GM12878 (cell line): ENCODE measurements at regions not wholly inside any gene's neighbourhood (a gene's known extent, or its start where the extent isn't known, plus 50 kb on each side); places are given as distances from the start of the nearest gene placed in this dataset.

Source experiments
- ATAC-seq: fragments of 200-7000 bp; cut with Tn5 transposase; 3 replicates; pipeline ENCODE4 v1.9.1; 2020; ENCODE audit warnings: mild to moderate bottlenecking, moderate library complexity
- BruUV-seq: library from RNA; stranded (reverse); fragments of 400-500 nt; replicated peaks from 2 replicates; lab custom pipeline; 2021; lab: Mats Ljungman, UMichigan
- CTCF ChIA-PET: fragments of 300-600 bp; sonication (Branson Sonifier 250); formaldehyde crosslinking; extraction: SDS; loops from one replicate; lab custom pipeline; 2021; ENCODE audit warnings: inconsistent platforms; lab: Yijun Ruan, JAX
- POLR2A ChIA-PET: fragments of 350-600 bp; formaldehyde crosslinking; extraction: SDS; loops from one replicate; lab custom pipeline; 2021; ENCODE audit warnings: inconsistent platforms; lab: Charles Lee
- RAD21 ChIA-PET: fragments of 300-600 bp; sonication (Branson Sonifier 250); formaldehyde crosslinking; loops from one replicate; lab custom pipeline; 2023; ENCODE audit warnings: antibody characterized with exemption; ENCODE audit not compliant: unreplicated experiment; lab: Charles Lee
- SMC1A ChIA-PET: fragments of 300-600 bp; sonication (Branson Sonifier 250); formaldehyde crosslinking; loops from one replicate; lab custom pipeline; 2023; ENCODE audit not compliant: unreplicated experiment, uncharacterized antibody; lab: Charles Lee
- DNase-seq: peaks from one replicate; pipeline ENCODE4 v3.0.0-alpha.2; 2011; ENCODE audit warnings: low read depth, low spot score
- FAIRE-seq: peaks from 3 replicates; lab custom pipeline; 2011; peaks lifted over from hg19 to GRCh38; lab: Jason Lieb, UNC
- H2AFZ ChIP-seq: 2 replicates; pipeline ENCODE4 v1.6.0; 2011; ENCODE audit warnings: low read depth, low read length, control low read depth; ENCODE audit not compliant: control insufficient read depth
- H3K27ac ChIP-seq: 2 replicates; pipeline ENCODE4 v1.5.1; 2011; ENCODE audit warnings: control low read depth; ENCODE audit not compliant: control insufficient read depth, insufficient read depth
- H3K27me3 ChIP-seq, 2 experiments: replicated peaks in 1 of 2; 2 replicates each; pipeline versions ENCODE4 v1.6.0 to v1.6.1; 2011; ENCODE audit warnings: low read length in 1 of 2; ENCODE audit not compliant: control insufficient read depth in 2 of 2, insufficient read depth in 2 of 2
- H3K36me3 ChIP-seq, 2 experiments: 2 replicates each; pipeline ENCODE4 v1.5.1; 2011; ENCODE audit warnings: low read length in 1 of 2; ENCODE audit not compliant: control insufficient read depth in 2 of 2, insufficient read depth in 2 of 2
- H3K4me1 ChIP-seq: 2 replicates; pipeline ENCODE4 v1.6.1; 2011; ENCODE audit warnings: mild to moderate bottlenecking, low read length, moderate library complexity, mixed read lengths; ENCODE audit not compliant: control insufficient read depth, insufficient read depth
- H3K4me2 ChIP-seq: 2 replicates; pipeline ENCODE4 v1.6.0; 2011; ENCODE audit warnings: control low read depth; ENCODE audit not compliant: control insufficient read depth, insufficient read depth
- H3K4me3 ChIP-seq: fragments of 200-600 bp; sonication (generic); 2 replicates; pipeline ENCODE4 v1.5.1; 2016
- H3K79me2 ChIP-seq: 2 replicates; pipeline ENCODE4 v1.6.0; 2011; ENCODE audit warnings: low read length; ENCODE audit not compliant: control insufficient read depth, insufficient read depth
- H3K9ac ChIP-seq: 2 replicates; pipeline ENCODE4 v1.8.0; 2011; ENCODE audit warnings: low read length, control low read depth, mixed read lengths; ENCODE audit not compliant: control insufficient read depth, insufficient read depth
- H3K9me3 ChIP-seq: replicated peaks from 3 replicates; pipeline ENCODE4 v1.5.1; 2011; ENCODE audit warnings: mild to moderate bottlenecking, low read length; ENCODE audit not compliant: control insufficient read depth, insufficient read depth
- H4K20me1 ChIP-seq: 2 replicates; pipeline ENCODE4 v1.6.0; 2011; ENCODE audit not compliant: control insufficient read depth, insufficient read depth
- CBX3 ChIP-seq: fragments of 200-600 bp; sonication (generic); IDR thresholded peaks from 2 replicates; pipeline ENCODE4 v1.6.1; 2016; ENCODE audit warnings: low read depth, borderline replicate concordance
- GATAD2B ChIP-seq: fragments of 450-650 bp; conservative IDR thresholded peaks from 2 replicates; pipeline ENCODE4 v1.6.1; 2017; ENCODE audit warnings: low read depth, mild to moderate bottlenecking, moderate library complexity
- NFIC ChIP-seq: IDR thresholded peaks from 2 replicates; pipeline ENCODE4 v1.6.1; 2012; ENCODE audit warnings: low read depth, mild to moderate bottlenecking, inconsistent platforms, low read length, moderate library complexity
- POLR2AphosphoS2 ChIP-seq: IDR thresholded peaks from 2 replicates; pipeline ENCODE4 v1.6.1; 2011; ENCODE audit warnings: low read depth, mild to moderate bottlenecking, low read length, improper control_type of control experiment, moderate library complexity
- RUNX3 ChIP-seq: IDR thresholded peaks from 2 replicates; pipeline ENCODE4 v1.6.1; 2012; ENCODE audit warnings: low read length, inconsistent platforms
- ZNF217 ChIP-seq: fragments of 450-650 bp; IDR thresholded peaks from 2 replicates; pipeline ENCODE4 v1.6.1; 2017; ENCODE audit warnings: antibody characterized with exemption, mild to moderate bottlenecking
- WGBS: methylation state at CpG from one replicate; pipeline ENCODE4 v1.1.6; 2016; ENCODE audit warnings: low lambda C conversion rate; ENCODE audit not compliant: insufficient replicate concordance, insufficient coverage; ENCODE audit errors: missing lambda C conversion rate; 5-methylcytosine and 5-hydroxymethylcytosine counted together
- in situ Hi-C: fragments of 300-500 bp; cut with MboI; formaldehyde crosslinking; loops from 9 replicates; pipeline ENCODE4 v1.14.3; 2018; ENCODE audit warnings: mixed read lengths
- intact Hi-C: fragments of 100-400 bp; cut with micrococcal nuclease; formaldehyde crosslinking; loops from one replicate; pipeline ENCODE4 v1.14.2; 2022; ENCODE audit not compliant: unreplicated experiment
- TF ChIP-seq, protein P1 (sequence below): fragments of 150-350 bp; IDR thresholded peaks from 2 replicates; pipeline ENCODE4 v1.6.1; 2016; ENCODE audit warnings: low read depth, low read length
- TF ChIP-seq, protein P2 (sequence below): fragments of 450-650 bp; formaldehyde crosslinking; IDR thresholded peaks from 2 replicates; pipeline ENCODE4 v1.4.0; 2020; ENCODE audit warnings: mild to moderate bottlenecking, moderate library complexity

DNA sequence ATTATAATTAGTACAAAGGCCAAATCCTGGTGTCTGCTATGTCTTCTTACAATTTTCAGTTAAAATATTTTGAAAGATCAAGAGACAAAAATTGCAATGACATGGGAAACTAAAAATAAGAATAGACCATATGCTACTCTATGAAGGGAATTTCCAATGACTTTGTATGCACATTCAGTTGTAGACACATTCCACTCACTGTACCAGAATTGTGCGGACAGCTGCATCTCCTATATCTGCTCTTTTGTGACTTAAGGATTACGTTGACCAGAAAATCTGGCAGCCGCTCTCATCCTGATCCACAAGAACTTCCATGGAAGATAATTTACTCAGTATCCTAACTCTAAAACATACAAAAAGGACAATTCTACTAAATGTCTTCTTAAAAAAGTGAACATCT is 493.9 kb upstream of the KCNMB2 start:
- Histone ChIP-seq H3K79me2 (no peaks in the 10 kb centered on the region), H3K27ac (no peak overlapping the region), H2AFZ (no peak overlapping the region), H3K9ac (no peak overlapping the region), H3K36me3 (no peaks in the 10 kb centered on the region), H3K4me3 (no peak overlapping the region), H3K9me3 (no peaks in the 10 kb centered on the region), H3K4me2 (no peak overlapping the region), H4K20me1 (no peaks in the 10 kb centered on the region), H3K27me3 (no peaks in the 10 kb centered on the region), H3K4me1 (no peaks in the 10 kb centered on the region)
- ChIA-PET POLR2A (no interaction called here), RAD21 (no interaction called here), CTCF (no interaction called here), SMC1A (no interaction called here)
- 72% methylated on average over 3 of the region's 3 CpGs for WGBS
- TF ChIP-seq CBX3 (no peak), GATAD2B (no peak), NFIC (no peak), ZNF217 (no peak), RUNX3 (no peak), POLR2AphosphoS2 (no peak)
- TF ChIP-seq, protein P1, sequence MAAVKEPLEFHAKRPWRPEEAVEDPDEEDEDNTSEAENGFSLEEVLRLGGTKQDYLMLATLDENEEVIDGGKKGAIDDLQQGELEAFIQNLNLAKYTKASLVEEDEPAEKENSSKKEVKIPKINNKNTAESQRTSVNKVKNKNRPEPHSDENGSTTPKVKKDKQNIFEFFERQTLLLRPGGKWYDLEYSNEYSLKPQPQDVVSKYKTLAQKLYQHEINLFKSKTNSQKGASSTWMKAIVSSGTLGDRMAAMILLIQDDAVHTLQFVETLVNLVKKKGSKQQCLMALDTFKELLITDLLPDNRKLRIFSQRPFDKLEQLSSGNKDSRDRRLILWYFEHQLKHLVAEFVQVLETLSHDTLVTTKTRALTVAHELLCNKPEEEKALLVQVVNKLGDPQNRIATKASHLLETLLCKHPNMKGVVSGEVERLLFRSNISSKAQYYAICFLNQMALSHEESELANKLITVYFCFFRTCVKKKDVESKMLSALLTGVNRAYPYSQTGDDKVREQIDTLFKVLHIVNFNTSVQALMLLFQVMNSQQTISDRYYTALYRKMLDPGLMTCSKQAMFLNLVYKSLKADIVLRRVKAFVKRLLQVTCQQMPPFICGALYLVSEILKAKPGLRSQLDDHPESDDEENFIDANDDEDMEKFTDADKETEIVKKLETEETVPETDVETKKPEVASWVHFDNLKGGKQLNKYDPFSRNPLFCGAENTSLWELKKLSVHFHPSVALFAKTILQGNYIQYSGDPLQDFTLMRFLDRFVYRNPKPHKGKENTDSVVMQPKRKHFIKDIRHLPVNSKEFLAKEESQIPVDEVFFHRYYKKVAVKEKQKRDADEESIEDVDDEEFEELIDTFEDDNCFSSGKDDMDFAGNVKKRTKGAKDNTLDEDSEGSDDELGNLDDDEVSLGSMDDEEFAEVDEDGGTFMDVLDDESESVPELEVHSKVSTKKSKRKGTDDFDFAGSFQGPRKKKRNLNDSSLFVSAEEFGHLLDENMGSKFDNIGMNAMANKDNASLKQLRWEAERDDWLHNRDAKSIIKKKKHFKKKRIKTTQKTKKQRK: no peak
- TF ChIP-seq, protein P2, sequence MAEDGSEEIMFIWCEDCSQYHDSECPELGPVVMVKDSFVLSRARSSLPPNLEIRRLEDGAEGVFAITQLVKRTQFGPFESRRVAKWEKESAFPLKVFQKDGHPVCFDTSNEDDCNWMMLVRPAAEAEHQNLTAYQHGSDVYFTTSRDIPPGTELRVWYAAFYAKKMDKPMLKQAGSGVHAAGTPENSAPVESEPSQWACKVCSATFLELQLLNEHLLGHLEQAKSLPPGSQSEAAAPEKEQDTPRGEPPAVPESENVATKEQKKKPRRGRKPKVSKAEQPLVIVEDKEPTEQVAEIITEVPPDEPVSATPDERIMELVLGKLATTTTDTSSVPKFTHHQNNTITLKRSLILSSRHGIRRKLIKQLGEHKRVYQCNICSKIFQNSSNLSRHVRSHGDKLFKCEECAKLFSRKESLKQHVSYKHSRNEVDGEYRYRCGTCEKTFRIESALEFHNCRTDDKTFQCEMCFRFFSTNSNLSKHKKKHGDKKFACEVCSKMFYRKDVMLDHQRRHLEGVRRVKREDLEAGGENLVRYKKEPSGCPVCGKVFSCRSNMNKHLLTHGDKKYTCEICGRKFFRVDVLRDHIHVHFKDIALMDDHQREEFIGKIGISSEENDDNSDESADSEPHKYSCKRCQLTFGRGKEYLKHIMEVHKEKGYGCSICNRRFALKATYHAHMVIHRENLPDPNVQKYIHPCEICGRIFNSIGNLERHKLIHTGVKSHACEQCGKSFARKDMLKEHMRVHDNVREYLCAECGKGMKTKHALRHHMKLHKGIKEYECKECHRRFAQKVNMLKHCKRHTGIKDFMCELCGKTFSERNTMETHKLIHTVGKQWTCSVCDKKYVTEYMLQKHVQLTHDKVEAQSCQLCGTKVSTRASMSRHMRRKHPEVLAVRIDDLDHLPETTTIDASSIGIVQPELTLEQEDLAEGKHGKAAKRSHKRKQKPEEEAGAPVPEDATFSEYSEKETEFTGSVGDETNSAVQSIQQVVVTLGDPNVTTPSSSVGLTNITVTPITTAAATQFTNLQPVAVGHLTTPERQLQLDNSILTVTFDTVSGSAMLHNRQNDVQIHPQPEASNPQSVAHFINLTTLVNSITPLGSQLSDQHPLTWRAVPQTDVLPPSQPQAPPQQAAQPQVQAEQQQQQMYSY (CRISPR knock-in tag): no peak
- in situ Hi-C loops (no loop called here), intact Hi-C loops (no loop called here)
- ATAC-seq: no peak
- DNase-seq: no peak
- no TSS peak for BruUV-seq
- FAIRE-seq: no peak
